ENCODE measurements at regions not wholly inside any gene's neighbourhood (a gene's known extent, or its start where the extent isn't known, plus 50 kb on each side); places are given as distances from the start of the nearest gene placed in this dataset.
"Not testable (repeated sequence)": the region's sequence is repeated elsewhere in the genome, so short reads cannot be mapped to it uniquely, and the experiment has no call there.

DNA sequence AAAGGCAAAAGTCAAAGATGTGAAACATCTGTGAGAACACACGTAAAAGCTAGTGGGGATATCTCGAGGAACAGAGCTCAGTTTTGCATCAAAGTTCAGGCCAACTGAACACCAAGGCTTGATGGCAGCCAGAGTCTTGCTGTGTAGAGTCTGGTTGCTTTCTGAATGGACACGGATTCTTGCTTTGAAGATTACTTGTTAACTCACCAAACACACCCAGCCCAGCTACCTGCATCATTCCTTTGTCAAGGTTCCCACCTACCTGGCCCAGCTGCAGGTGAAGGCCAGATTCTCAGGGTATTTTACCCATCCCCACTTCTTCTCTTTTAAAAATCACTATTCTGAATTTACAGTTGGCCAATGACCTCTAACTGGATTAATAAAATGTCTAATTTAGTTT lies 174.4 kb upstream of the PHYHIPL start:
- no peak for DNase-seq

DNA sequence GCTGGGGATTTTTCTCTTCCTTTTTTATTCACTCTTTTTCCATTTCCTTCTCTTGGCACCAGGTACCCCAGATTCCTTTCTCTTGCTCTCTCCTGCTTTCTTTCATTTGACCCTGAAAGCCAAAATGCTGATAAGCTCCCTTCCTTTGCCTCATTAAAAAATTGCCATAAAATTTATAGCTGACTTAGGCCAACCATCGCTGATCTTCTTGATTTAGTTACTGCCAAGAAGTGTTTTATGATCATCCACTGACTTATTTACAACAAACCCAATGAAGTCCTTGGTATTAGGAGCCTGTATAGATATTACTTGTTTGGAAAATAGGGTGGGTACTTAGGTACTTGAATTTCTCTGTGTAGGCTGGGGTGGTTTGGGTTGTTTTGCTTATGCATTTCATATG lies 173.2 kb upstream of the PHYHIPL start:
- no peak for DNase-seq

DNA sequence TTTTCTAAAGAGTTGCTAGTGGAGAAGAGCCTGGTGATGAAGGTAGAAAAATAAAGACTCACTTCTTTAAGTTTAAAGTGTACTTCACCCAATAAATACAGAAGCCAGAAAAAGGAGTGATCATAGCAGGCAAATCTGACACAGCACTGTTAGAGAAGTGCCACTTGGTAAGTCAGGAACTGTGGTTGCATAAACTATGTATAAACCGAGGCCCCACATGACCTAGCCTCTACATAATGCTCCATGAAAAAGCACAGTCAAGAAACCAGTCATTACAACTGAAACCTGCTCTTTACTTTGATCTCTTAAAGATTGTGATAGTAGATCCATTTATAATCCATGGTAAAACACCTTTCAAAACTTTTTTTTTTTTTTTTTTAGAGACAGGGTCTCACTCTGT lies 172.1 kb upstream of the PHYHIPL start:
- no peak for DNase-seq

DNA sequence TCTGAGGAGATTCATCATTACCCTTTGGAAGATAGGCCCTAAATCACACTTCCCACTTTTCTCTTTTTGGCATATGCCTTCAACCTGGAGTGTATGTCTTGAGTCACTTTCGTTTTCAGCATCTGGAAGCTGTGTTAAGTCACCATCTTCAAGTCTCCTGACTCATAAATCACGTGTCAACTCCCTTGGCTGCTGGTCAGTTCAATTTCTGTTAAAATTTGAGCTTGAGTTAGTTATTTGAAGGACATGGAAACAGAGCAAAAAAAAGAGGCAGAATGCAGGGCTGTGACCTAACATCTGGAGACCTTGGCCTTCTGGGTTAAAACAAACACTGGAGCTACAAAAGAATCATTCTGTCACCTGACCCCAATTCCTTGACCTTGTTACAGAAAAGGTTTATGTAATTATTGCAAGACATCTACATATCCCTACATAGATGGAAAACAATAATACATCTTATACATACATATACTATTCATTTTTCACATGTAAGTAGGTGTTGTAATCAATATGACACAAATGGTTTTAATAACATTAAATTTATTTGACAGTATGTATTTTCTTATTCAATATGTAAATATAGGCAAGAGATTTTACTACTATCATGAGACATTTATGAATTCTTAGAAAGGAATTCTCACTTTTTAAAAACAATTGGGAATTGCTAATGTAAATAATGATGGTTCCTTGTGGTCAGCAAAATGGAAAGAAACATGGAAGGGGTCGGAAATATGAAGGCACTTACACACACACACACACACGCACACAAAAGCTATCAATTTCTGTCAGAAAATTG lies 169.7 kb upstream of the PHYHIPL start:
- DNase-seq, result no peak

DNA sequence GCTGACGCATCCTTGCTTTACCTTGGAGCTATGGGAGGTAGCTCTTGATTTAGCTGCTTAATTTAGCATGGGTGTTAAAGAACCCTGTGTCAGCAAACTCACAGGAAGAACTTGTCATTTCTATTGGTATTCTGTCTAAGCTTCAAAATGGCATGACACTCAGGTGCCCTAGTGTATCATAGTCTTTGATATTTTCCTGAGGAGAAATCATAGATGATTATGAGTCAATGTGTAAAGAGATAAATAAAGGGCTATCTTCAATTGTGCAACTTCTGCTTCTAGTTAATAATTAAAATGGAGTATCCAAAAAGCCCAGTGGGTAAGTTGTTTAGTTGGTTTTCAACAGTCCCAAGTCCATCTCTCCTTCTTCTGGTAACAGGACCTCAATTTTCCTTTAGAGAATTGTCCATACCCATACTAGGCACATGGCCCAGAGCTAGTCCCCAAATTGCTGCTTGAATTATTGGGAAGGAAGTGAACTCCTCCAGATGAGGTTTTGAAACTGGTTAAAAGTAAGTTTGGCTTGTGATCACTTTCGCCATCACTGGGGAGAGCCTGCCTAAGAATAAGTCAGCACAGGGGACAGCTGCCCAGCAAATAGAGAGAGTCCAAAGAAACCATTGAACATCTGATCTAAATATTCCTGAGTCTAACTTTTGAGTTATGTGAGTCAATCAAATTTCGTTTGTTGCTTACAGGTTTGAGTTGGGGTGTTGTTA lies 169.0 kb upstream of the PHYHIPL start:
- no peak for DNase-seq

DNA sequence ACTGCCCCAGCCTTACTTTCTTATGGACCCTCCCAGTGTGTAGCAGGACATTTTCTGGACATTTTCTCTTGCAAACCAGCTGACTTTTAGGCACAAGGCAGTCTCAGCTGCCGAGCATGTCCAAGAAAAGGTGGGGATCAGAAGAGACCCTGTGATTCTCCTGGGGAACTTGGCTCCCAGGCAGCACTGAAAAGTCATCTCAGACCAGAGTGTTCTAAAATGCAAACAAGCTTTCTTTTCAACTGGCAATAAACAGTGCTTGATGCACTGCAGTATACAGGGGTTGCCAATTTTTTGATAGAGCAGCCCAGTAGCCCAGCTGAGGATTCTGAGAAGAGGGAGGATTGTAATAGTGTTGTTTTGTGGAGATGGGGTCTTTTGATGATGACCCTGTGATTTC lies 168.0 kb upstream of the PHYHIPL start:
- DNase-seq, result no peak

DNA sequence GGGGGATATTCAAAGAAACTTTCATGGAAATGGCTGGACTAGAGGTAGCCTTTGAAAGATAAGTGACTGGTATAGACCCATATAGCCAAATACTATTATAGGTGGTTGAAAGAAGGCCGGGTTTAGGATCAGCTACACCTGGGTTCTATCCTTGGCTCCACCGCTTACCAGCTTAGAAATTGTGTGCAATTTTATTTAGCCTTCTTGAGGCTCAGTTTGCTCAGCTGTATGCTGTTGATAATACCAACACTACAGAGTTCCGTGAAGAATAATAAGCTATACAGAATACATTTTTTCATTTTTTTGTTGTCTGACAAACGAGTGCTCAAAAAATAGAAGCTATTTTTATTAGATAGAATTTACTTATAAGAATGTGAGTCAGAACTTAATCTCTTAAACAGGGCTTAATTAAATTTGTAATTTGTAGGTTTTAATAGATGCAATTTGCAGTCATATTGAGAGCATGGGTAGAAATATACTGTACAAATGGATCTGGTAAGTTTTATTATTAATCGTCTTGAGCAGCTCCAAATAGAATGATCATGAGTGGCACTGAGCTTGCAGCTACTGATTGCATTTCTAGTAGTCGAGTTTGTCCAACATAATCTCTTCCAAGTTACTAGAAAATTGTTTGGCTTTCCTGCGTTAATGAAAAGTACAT lies 164.3 kb upstream of the PHYHIPL start:
- no peak for DNase-seq

DNA sequence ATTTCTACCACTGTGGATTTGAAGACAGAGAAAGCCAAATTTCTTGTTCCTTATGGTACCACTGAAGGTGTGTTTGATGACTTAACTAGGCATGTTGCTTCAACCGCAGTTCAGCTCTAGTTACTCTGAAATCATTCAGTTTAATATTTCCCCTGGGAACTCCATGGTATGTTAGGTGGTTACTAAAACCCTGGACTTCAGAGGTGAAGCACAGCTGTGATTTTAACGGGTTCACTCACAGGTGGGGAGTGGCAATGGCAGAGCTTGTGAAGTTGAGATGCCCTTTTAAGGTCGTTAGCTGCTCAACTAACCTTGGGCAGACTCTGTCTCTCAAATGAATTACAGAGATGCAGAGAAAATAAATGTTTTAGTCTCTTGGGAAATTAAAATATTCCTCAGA lies 163.6 kb upstream of the PHYHIPL start:
- DNase-seq, result no peak

DNA sequence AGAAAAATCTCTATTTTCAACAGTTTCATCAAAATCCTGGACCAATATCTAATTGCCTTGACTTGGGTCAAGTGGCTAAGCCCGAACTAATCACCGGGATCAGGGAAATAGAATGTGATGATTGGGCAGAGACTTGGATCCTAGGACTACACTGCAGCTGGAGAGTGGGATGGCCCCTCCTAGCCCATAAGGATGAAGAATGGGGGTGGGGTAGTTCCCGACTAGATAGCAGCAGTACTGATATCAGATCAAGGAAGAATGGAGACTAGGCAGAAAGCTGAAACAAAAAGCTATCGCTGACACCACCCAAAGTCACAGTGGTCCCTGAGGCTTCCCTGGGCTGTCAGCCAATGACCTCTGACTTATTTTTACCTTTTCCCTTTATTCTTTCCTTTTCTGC lies 160.4 kb upstream of the PHYHIPL start:
- no peak for DNase-seq

DNA sequence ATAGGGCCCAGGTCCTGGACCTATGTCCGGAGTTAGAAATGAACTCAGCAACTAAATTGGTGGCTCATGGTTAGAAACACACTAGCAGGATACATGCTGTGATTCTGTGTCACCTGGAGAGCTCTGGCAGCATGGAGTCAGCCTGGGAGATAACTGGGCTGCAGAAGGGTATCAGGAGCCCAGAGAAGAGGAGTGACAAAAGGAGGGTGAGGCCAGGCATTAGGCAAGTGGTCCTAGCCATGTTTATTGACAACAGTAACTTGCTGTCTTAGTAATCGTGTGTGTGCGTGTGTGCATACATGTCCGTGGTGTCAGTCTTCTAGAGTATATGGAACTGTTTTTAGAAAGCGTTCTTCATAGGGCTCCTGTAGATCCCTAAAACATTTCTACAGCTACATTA lies 157.5 kb upstream of the PHYHIPL start:
- no peak for DNase-seq

DNA sequence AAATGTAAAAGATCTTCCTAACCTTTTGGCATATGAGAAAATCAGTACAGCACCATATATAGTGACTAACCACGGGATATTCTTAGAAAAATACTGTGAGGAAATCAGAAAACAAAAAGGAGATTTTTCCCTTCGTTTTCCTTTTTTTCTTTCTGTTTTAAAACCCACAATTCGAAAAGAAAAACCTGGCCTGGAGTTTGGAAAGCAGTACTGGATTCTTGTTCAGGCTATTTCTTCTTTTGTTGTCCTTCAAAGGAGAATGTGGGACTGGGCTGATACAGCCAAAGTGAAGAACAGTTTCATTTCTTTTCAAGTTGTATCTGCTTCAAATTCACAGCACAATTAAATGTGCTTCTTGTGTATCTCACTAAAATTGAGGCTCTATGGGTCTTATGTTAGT lies 156.8 kb upstream of the PHYHIPL start:
- no peak for DNase-seq

DNA sequence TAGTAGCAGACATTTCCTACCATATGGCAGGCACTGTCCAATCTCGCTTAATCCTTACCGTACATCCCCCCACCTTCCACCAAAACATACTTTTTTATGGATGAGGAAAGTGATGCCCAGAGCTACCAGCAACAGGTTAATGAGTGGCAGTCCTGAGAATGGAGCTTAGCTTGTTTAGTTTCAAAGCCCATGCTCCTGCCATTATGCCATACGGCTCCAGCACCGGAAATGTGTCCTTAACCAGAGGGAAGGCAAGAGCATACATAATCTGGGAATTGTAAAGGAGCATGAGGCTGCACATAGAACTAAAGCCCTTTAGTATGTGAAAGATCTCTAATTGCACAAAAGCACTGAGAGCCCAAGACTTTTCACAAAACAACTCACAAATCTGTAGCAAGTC lies 155.9 kb upstream of the PHYHIPL start:
- DNase-seq, result no peak

DNA sequence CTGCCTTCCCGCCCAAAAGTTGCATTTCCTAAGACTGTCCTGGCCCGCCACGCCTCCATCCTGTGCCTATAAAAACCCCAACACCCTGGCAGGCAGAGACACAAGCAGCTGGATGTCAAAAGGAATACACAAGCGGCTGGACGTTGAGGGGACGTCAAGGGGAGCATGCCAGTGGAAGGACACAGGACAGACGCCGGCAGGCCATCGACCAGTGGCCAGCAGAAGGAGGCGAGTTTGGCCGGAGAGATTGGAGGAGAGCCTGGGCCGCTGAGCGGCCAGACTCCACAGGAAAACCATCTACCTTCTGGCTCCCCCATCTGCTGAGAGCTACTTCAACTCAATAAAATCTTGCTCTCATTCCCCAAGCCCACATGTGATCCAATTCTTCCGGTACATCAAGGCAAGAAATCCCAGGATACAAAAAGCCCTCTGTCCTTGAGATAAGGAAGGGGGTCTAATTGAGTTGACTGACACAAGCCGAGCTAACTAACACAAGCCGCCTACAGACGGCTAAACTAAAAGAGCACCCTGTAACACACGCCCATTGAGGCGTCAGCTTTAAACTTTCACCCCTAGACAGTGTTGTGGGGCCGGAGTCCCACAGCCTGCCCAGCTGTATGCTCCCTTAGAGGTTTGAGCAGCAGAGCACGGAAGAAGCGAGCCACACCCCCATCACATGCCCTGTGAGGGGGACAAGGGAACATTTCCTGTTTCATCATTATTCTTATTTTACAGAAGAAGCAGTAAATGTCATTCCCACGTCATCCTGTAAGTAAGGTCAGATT lies 150.3 kb upstream of the PHYHIPL start:
- no peak for DNase-seq

DNA sequence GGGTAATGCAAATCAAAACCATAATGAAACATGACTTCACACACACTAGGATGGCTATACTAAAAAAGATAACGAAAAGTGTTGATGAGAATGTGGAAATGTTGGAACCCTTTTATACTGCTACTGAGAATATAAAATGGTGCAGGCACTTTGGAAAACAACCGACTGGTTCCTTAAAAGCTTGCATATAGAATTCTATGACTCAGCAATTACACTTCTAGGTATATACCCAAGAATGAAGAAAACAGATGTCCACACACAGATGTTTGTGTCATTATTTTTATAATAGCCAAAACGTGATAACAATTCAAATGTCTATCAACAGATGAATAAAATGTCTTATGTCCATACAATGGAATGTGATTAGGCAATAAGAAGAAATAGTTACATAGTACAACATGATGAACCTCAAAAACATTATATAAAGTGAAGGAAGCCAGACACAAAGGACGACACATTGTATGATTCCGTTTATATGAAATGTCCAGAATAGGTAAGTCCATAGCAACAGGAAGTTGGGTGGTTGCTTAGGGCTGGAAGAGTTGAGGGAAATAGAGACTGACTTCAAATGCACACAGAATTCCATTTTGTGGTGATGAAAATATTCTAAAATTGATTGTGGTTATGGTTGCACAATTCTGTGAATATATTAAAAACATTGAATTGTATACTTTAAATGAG lies 148.3 kb upstream of the PHYHIPL start:
- DNase-seq, result no peak

DNA sequence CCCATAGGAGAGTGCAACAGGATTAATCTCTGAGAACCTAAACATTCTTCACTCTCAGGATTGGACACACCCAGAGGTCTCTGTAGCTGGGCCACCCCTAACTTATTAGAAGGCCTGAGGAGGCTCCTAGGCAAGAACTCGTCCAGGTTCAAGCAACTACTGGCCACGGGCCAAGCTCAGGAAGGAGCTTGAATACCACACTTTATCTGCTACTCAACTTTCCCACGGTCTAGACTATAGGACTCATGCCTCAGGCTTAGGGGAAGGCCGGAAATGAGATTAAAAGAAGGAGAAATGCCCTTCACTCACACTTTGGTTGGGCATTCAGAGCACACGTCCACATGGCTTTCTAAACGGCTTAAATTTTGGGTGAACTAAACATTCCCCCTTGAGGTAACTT lies 142.8 kb upstream of the PHYHIPL start:
- no peak for DNase-seq

DNA sequence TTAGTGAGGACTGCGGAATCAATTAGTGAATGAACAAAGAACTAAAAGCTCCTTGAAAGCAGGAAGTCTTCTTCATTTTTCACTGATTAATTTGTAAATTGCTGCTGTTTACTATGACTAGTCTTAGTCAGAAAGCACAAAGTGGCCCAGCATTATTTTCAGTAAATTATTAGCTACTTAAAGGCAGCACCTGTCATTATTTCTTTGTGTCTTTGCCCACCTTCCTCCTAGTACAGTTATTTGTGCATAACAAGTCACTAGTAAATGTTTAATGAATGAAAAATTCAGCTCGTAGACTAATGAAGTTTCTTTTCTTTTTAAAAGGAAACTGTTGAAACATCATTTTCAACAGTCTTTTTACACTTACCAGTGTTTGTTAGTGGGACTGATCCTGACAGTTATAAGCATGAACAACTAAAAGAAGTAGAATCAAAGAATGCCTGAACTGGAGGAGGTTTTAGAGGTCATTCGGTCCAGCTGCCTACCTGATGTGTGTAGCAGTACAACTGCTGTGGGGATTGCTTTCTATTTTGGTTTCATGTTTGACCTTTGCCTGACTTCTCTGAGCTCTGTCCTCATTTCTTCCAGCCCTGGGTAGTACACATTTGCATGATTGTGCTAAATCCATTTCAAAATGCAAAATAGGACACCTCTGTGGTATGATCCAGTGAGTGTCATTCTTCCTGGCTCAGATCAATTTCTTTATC lies 140.0 kb upstream of the PHYHIPL start:
- no peak for DNase-seq

DNA sequence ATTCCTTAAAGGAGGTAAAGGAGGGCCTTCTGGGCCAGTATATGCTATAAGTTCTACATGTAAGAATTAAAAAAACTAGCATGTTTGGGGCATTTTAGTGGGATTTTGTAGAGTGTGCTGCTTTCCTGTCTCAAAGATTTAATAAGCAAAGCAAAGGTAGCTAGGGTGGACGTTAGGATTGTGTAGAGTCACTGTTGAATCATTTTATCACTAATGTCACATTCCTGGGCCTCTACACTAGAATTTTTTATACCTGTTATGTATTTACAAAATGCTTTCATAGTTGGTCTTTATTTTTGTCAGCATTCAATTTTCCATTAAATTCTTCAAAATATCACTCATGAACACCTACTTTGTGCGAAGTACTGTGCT lies 139.4 kb upstream of the PHYHIPL start:
- no peak for DNase-seq

DNA sequence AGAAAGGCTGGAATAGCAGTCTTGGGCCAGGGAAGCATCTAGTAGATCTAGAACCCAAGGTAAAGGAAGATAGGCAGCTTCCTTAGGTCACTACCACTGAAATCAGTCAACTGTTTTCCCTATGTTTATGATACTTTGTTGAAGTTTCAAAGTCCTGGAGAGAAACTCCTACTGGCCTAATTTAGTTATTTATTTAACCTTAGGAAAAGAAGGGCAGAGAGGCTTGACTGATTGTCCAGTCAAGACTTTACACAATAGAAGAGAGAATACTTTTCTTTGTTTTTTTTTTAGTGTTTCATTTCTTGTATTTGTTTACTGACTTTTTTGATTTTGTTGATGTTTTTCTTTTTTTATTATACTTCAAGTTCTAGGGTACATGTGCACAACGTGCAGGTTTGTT lies 138.9 kb upstream of the PHYHIPL start:
- DNase-seq, result no peak

DNA sequence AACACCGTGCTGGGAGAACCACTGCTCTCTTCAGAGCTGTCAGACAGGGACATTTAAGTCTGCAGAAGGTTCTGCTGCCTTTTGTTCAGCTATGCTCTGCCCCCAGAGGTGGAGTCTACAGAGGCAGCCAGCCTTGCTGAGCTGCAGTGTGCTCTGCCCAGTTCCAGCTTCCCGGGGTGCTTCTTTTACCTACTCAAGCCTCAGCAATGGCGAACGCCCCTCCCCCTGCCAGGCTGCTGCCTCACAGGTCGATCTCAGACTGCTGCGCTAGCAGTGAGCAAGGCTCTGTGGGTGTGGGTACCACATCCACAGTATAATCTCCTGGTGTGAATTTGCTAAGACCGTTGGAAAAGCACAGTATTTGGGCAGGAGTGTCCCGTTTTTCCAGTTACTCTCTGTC lies 133.1 kb upstream of the PHYHIPL start:
- not testable (repeated sequence) for DNase-seq

DNA sequence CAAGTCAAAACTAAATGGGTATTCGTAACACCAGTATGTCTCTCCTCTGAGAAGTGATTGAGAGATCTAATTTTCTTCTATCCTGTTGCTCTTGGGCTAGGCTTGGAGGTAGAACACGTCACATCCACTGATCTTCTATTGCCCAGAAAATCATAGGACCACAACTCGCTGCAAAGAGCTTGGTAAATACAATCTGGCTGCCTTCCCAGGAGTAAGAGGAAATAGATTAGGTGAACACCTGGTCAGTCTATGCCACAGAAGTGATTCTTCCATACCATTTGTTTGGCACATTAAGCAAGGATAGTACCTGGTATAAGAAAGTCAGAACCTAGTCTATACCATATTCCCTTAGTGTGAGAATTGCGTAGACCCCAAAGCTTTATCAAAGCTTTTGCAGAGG lies 129.3 kb upstream of the PHYHIPL start:
- DNase-seq, result no peak

DNA sequence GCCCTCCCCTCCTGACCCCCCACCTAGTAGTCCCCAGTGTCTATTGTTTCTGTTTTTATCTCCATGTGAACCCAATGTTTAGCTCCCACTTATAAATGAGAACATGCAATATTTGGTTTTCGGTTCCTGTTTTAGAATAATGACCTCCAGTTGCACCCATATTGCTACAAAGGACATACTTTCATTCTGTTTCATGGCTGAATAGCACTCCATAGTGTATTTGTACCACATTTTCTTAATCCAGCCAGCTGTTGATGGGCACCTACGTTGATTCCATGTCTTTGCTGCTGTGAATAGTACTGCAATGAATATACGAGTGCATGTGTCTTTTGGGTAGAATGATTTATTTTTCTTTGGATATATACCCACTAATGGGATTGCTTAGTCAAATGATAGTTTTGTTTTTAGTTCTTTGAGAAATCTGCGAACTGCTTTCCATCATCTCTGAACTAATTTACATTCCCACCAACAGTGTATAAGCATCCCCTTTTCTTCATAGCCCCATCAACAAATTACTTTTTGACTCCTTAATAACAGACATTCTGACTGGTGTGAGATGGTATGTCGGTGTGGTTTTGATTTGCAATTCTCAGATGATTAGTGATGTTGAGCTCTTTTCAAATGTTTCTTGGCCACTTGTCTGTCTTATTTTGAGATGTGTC lies 128.4 kb upstream of the PHYHIPL start:
- no peak for DNase-seq

DNA sequence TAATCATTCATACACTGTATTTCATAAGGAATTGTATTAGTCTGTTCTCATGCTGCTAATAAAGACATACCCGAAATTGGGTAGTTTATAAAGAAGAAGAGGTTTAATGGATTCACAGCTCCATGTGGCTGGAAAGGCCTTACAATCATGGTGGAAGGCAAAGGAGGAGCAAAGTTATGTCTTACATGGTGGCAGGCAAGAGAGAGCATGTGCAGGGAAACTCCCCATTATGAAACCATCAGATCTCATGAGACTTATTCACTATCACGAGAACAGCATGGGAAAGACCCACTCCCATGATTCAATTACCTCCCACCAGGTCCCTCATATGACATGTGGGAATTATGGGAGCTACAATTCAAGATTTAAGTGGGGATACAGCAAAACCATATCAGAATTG lies 122.9 kb upstream of the PHYHIPL start:
- DNase-seq, result not testable (repeated sequence)
